Uterus (tissue), 3 donors: ENCODE measurements at regions not wholly inside any gene's neighbourhood (a gene's known extent, or its start where the extent isn't known, plus 50 kb on each side); places are given as distances from the start of the nearest gene placed in this dataset.

Experiments
- DNase-seq, 2 donors: peaks; one replicate each; pipeline ENCODE4 v3.0.0-alpha.2; 2019 to 2020
- H3K27ac ChIP-seq, 2 donors: fragments of 200-600 bp; sonication (generic); 1 replicate in 1 of 2; 2 replicates in 1 of 2; pipeline ENCODE4 v1.5.1; 2016 to 2018
- H3K27me3 ChIP-seq, 2 donors: fragments of 200-600 bp; sonication (generic); one replicate each; pipeline ENCODE4 v1.5.1; 2018 to 2019; ENCODE audit warnings: control low read depth in 1 of 2
- H3K36me3 ChIP-seq, 2 donors: fragments of 200-600 bp; sonication (generic); one replicate each; pipeline ENCODE4 v1.5.1; 2019; ENCODE audit warnings: control low read depth in 1 of 2
- H3K4me1 ChIP-seq, 2 donors: fragments of 200-600 bp; sonication (generic); one replicate each; pipeline ENCODE4 v1.5.1; 2018 to 2019; ENCODE audit warnings: control low read depth in 1 of 2
- H3K4me3 ChIP-seq, 2 donors: fragments of 200-600 bp; sonication (generic); 1 replicate in 1 of 2; 2 replicates in 1 of 2; pipeline ENCODE4 v1.5.1; 2018 to 2019; ENCODE audit warnings: mild to moderate bottlenecking in 1 of 2
- H3K9me3 ChIP-seq, 2 donors: fragments of 200-600 bp; sonication (generic); one replicate each; pipeline ENCODE4 v1.5.1; 2019; ENCODE audit warnings: control low read depth in 1 of 2
- POLR2A ChIP-seq, 2 donors: fragments of 450-650 bp; IDR thresholded peaks; one replicate each; pipeline ENCODE4 v1.6.1; 2016; ENCODE audit warnings: antibody characterized with exemption in 2 of 2, mild to moderate bottlenecking in 1 of 2, moderate library complexity in 1 of 2
- intact Hi-C: fragments of 100-400 bp; cut with DNase I; formaldehyde crosslinking; loops from one replicate; pipeline ENCODE4 v1.15.1; 2023; ENCODE audit warnings: low total_unique reads
- TF ChIP-seq, protein P1 (sequence below), 4 experiments: fragments of 200-600 bp in 2 of 4; fragments of 450-650 bp in 2 of 4; sonication (generic) in 2 of 4; IDR thresholded peaks; one replicate each; pipeline ENCODE4 v1.5.1; 2016 to 2019; ENCODE audit warnings: antibody characterized with exemption in 4 of 4, mild to moderate bottlenecking in 2 of 4, moderate library complexity in 1 of 4
- donor health status: DM: yes; HTN: yes; CAD: no.

DNA sequence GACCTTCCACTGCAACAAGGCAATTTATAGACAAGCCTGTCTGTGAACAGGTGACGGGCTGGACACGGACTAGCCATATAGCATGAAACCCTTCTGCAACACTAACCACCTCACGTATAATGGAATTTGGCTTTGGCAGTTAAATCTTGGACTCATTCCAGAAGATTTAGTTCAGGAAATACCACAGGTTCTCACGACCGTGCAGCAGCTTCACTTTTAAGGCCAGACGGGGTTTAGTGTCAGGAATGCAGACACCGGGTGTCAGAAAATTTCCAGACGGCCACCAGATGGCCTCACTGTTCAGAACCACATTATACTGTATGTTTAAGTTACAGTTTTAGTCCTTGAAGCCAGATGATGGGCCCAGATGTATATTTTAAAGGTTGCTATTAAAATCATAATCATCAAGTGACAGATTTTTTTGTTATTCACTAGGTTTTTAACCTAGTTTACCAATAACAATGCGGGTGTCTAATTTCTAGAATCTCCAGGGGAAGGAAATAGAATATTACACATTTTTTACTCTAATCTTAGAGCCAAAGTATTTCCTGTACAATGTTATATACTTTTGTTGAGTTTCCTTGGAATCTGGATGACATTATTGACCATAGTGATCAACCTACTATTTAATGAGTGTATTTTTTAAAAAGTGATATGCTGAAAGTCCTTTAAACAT is 90.5 kb upstream of the TMPO start:
- Histone ChIP-seq H3K36me3 (no peaks in the 10 kb centered on the region), H3K4me3 (no peak overlapping the region), H3K9me3 (no peaks in the 10 kb centered on the region), H3K27me3 (no peaks in the 10 kb centered on the region), H3K27ac (no peak overlapping the region), H3K4me1 (peaks cover 0 to 5% of the 10 kb centered on the region in 2 donors)
- intact Hi-C loops, result loop anchor here (5.0 kb wide), 1 partner anchor 92 kb away; the partner anchor contains the start of gene TMPO
- TF ChIP-seq, protein P1, sequence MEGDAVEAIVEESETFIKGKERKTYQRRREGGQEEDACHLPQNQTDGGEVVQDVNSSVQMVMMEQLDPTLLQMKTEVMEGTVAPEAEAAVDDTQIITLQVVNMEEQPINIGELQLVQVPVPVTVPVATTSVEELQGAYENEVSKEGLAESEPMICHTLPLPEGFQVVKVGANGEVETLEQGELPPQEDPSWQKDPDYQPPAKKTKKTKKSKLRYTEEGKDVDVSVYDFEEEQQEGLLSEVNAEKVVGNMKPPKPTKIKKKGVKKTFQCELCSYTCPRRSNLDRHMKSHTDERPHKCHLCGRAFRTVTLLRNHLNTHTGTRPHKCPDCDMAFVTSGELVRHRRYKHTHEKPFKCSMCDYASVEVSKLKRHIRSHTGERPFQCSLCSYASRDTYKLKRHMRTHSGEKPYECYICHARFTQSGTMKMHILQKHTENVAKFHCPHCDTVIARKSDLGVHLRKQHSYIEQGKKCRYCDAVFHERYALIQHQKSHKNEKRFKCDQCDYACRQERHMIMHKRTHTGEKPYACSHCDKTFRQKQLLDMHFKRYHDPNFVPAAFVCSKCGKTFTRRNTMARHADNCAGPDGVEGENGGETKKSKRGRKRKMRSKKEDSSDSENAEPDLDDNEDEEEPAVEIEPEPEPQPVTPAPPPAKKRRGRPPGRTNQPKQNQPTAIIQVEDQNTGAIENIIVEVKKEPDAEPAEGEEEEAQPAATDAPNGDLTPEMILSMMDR (IDR thresholded peaks at IDR 0.05), result peak; percentile 58 to 64 (median 61)
- no peak for TF ChIP-seq POLR2A (IDR thresholded peaks at IDR 0.05)
- peak; percentile 42 to 51 for DNase-seq

DNA sequence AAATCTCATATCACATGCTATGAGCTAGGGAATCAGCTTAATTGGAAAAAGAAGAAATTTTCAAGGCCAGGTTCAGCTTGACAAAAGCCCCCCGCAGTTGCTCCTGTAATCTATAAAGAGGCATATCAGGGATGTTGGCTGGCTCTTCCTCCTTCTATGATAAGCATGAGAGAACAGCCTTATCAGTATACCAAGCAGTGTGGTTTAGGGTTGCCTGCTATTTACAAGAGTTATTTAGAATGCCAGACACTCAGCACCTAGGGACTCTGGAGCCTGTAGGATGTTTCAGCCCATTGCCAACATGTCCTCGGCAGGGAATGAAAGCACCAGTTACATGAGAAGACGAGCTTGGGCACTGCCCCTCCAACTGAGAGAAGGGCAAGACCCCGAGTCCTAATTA is 89.5 kb upstream of the TMPO start:
- Histone ChIP-seq H3K27ac (no peak overlapping the region), H3K9me3 (no peaks in the 10 kb centered on the region), H3K4me3 (no peak overlapping the region), H3K27me3 (no peaks in the 10 kb centered on the region), H3K36me3 (no peaks in the 10 kb centered on the region), H3K4me1 (no peaks in the 10 kb centered on the region)
- DNase-seq, result no peak
- TF ChIP-seq, protein P1 (IDR thresholded peaks at IDR 0.05), result no peak
- no peak for TF ChIP-seq POLR2A (IDR thresholded peaks at IDR 0.05)
- intact Hi-C loops, result no loop called here

DNA sequence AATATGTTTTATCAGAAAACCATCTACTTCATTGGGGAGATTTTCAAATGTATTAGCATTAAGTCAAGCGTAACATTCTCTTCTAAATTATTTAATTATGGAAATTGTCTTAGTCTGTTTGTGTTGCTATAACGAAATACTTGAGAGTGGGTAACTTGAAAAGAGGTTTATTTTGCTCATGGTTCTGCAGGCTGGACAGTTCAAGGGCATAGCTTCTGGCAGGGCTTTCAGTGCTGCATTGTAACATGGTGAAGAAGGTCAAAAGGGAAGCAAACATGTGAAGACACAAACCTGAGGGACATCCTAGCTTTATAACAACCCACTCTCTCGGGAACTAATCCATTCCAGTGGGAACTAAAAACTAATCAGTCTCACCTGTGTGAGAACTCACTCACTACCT is 84.3 kb upstream of the TMPO start:
- no peak for DNase-seq
- intact Hi-C loops, result no loop called here
- TF ChIP-seq, protein P1 (IDR thresholded peaks at IDR 0.05), result no peak
- no peak for TF ChIP-seq POLR2A (IDR thresholded peaks at IDR 0.05)
- no peaks in the 10 kb centered on the region for H3K9me3 ChIP-seq
- no peak overlapping the region for H3K27ac ChIP-seq
- H3K4me1 ChIP-seq, result no peaks in the 10 kb centered on the region
- H3K27me3 ChIP-seq, result no peaks in the 10 kb centered on the region
- H3K4me3 ChIP-seq, result no peak overlapping the region
- no peaks in the 10 kb centered on the region for H3K36me3 ChIP-seq

DNA sequence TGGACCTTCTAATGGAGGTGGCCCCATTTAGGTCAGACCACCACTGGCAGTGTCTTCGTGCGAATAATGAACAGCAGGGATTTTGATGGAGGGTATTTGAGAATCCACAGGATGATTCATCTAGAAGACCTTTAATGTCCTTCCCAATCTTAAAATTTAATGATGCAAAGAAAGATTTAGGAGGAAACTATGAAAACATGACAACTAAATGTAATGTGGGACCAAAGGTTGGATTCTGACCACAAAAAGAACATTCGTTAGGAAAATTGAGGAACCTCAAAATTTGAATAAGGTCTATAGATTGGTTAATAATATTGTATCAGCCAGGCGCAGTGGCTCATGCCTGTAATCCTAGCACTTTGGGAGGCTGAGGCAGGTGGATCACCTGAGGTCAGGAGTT is 78.2 kb upstream of the TMPO start:
- H3K4me1 ChIP-seq, result no peaks in the 10 kb centered on the region
- H3K36me3 ChIP-seq, result no peaks in the 10 kb centered on the region
- TF ChIP-seq POLR2A (IDR thresholded peaks at IDR 0.05), result no peak
- intact Hi-C loops, result no loop called here
- no peak overlapping the region for H3K4me3 ChIP-seq
- no peak for DNase-seq
- no peak overlapping the region for H3K27ac ChIP-seq
- no peaks in the 10 kb centered on the region for H3K27me3 ChIP-seq
- H3K9me3 ChIP-seq, result no peaks in the 10 kb centered on the region

DNA sequence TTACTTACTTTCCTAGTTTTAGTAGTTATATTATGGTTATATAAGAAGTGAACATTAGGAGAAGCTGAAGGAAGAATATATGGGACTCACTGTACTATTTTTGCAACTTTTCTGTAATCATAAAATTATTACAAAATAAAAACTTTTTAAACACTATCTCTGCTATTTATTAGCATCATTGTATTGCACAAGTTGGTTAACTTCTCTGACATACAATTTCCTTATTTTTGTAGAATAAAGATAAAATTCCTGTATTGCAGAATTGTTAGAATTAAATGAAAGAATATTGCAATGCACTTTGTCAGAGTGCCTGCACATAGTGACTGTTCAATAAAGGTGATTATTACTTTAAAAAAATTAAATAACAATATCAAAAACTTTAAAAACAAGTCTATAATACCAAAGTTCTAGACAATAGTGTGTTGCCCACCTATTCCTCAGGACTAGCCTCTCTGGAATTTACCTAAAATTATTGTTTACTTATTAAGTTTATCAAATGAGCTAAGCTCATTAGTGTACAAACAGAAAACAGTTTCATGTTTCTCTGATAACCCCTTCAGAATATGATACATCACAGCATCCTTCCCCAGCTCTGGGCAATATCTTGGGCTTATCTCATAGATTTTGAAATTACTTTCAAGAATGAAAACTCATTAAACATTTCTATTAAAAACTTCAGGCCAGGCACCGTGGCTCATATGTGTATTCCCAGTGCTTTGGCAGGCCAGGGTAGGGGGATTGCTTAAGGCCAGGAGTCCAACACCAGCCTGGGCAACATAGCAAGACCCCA is 77.4 kb upstream of the TMPO start:
- H3K36me3 ChIP-seq, result no peaks in the 10 kb centered on the region
- no peak overlapping the region for H3K27ac ChIP-seq
- H3K27me3 ChIP-seq, result no peaks in the 10 kb centered on the region
- H3K4me1 ChIP-seq, result no peaks in the 10 kb centered on the region
- no peak for DNase-seq
- intact Hi-C loops, result no loop called here
- no peak overlapping the region for H3K4me3 ChIP-seq
- TF ChIP-seq, protein P1 (IDR thresholded peaks at IDR 0.05), result no peak
- TF ChIP-seq POLR2A (IDR thresholded peaks at IDR 0.05), result no peak
- no peaks in the 10 kb centered on the region for H3K9me3 ChIP-seq
